AG08396 (cell line): ENCODE measurements at regions not wholly inside any gene's neighbourhood (a gene's known extent, or its start where the extent isn't known, plus 50 kb on each side); places are given as distances from the start of the nearest gene placed in this dataset.
"Not testable (repeated sequence)": the region's sequence is repeated elsewhere in the genome, so short reads cannot be mapped to it uniquely, and the experiment has no call there.

ENCODE experiments used
- DNase-seq: peaks from one replicate; pipeline ENCODE4 v3.0.0; 2012; ENCODE audit warnings: low spot score, mixed read lengths

DNA sequence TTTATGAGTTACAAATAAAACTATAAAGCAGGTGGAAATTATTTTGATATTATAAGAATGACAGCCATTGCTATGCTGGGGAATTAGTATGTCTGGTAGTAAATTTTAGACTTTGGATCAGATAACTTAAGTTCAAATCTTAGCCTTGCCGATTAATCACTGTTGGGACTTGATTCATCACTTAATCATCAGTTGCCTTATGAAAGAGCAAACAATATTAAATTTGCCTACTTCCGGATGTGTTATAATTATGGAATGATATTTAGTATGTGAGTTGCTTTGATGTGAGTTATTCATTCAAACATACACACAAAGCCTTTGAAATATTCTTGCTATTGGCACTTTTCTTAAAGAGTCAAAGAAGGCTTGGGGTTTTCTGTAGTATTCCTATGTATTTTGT, 717.7 kb downstream of the BRINP1 start:
- DNase-seq, result no peak

GRCh38 chr9:118652258-118652657, 717.0 kb downstream of the BRINP1 start:
- no peak for DNase-seq

GRCh38 chr9:118652912-118653311, 716.3 kb downstream of the BRINP1 start:
- no peak for DNase-seq

DNA sequence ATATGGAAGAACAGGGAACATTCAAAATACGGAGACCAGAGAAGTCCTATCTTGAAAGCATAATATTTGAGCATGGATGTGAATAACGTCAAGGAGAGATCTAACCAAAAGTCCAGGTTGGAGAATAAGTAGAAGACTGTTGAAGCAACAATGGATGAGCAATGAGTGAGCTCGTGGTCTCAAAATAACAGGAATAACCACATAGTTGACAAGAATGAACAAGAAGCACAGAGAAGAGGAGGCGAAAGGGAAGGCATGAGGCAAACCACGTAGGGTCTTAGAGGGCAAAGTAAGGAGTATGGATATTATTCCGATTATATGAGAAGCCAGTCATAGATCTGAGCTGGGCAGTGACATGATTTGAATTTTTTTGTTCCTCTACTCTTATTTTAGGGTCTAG, 710.2 kb downstream of the BRINP1 start:
- DNase-seq, result no peak

GRCh38 chr9:118665226-118665919, 703.9 kb downstream of the BRINP1 start:
- no peak for DNase-seq

DNA sequence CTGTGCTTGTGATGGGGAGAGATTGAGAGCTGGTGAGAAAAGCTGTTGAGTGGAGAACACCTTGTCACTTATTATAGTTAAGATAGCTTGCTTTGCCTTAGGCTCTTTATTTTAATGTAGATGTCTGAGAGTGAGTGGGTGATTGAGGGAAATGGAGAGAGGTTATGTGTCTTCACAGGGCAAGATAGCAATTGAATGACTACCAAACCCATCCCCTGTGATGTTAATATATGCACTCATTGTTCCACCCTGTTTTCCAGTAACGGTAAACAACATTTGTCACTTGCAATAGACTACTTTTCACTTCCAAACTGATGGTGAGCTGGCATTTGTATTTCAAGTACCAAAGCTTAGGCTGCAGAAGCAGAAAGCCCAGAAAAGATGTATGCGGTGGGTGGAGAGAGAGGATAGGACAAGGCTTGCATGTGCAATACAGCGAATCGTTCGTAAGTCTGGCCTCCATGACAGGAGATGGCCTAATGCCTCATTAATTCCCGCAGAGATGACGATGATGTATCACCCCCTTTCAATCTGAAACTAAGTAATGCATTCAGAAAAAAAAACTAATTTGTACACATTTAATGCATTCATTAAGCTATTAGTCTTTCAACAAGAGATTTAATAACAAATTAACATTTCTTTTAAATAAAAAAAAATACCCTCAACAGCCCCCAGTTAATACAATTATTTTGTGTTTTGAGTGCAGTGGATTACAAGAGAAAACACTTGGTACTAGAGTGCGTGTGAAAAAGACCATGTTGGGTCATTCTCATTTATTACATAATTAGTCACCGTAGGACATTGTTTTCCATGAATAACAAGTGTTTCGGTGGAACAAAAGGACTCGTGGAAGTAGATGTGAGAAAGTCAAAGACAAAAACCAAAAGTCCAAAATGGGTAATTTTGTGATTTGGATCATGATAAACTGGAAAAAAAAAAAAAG, 699.0 kb downstream of the BRINP1 start:
- no peak for DNase-seq

DNA sequence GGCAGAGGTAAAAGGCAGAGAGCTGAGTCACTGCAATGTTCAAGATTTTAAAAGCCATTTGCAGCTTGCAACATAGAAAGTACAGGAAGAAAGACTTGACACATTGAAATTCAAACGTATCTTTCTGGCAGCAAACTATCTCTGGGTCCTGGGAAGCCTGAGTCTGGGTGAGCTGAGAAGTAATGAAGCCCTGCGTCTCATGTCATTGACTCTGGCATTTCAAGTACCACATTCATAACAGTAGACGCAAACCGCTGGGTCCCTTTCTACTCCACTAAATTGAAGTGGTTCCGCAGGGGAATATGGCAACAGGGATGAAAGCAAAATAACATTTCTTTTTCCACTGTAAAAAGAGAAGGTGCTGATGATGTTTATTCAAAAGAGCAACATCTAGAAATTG, 694.3 kb downstream of the BRINP1 start:
- DNase-seq, result no peak

DNA sequence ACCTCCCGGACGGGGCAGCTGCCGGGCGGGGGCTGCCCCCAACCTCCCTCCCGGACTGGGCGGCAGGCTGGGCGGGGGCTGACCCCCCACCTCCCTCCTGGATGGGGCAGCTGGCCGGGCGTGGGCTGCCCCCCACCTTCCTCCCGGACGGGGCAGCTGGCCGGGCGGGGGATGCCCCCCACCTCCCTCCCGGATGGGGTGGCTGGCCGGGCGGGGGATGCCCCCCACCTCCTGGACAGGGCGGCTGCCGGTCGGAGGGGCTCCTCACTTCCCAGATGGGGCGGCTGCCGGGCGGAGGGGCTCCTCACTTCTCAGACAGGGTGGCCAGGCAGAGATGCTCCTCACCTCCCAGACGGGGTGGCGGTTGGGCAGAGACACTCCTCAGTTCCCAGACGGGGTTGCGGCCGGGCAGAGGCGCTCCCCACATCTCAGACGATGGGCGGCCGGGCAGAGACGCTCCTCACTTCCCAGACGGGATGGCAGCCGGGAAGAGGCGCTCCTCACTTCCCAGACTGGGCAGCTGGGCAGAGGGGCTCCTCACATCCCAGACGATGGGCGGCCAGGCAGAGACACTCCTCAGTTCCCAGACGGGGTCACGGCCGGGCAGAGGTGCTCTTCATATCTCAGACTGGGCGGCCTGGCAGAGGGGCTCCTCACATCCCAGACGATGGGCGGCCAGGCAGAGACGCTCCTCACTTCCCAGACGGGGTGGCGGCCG, 691.1 kb downstream of the BRINP1 start:
- not testable (repeated sequence) for DNase-seq

GRCh38 chr9:118686959-118687358, 682.3 kb downstream of the BRINP1 start:
- no peak for DNase-seq

- no peak for DNase-seq
Measured at GRCh38 chr9:118689280-118689679, 680.0 kb downstream of the BRINP1 start.

DNA sequence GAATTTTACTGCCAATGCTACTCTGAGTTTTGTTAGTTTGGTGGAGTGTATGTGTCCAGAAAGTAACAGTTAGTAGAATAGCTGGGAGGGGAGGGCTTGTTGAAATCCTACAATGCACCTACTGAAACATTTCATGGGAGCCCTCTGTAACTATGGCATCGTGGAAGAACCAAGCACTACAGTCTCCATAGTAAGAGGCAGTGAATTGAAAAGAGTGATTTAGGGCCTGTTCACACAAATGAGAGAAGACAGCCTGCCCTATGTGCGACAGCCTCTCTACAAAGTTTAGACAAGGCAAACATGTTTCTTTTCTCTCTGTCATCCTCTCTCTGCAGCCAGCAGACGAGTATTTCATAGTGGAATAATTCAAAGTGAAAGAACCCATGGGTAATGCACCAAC, 676.6 kb downstream of the BRINP1 start:
- no peak for DNase-seq

GRCh38 chr9:118693645-118694044, 675.6 kb downstream of the BRINP1 start:
- no peak for DNase-seq

GRCh38 chr9:118695249-118695648, 674.0 kb downstream of the BRINP1 start:
- not testable (repeated sequence) for DNase-seq

DNA sequence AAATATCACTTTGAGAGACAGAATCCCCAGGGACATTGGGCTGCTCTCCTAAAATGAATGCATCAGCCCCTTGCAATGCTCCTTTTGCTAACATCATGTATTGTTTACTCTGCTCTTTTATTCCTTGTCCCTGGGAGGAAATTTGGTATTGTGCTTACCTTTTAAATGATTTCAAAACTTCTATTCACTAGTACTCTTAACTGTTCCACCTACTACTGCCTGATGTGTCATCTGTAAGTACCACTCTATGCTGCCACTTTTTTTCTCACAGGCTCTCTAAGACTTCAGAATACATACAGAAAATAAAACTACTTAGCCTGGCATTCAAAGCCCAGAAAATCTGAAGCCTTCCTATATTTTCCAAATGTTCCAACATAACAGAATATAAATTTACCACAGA, 667.2 kb downstream of the BRINP1 start:
- DNase-seq, result no peak

DNA sequence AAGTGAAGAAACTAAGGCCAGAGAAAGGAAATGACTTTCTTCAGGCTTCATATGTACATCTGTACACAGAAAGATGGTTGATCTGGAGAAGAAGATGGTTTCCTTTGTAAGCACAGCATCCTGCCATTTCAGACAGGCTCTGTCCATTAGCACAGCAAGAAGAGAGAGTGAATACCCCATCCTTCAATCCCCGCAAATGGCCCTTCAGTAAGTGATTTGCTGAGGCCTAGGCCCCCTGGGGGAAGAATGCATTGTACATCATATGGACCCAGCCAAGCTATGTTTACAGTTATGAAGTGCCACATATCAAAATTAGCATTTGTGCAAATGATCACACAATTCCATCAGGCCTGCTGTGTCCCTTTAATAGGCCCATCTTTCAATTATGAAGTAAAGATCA, 657.4 kb downstream of the BRINP1 start:
- DNase-seq, result no peak

GRCh38 chr9:118721276-118721675, 648.0 kb downstream of the BRINP1 start:
- DNase-seq, result no peak

DNA sequence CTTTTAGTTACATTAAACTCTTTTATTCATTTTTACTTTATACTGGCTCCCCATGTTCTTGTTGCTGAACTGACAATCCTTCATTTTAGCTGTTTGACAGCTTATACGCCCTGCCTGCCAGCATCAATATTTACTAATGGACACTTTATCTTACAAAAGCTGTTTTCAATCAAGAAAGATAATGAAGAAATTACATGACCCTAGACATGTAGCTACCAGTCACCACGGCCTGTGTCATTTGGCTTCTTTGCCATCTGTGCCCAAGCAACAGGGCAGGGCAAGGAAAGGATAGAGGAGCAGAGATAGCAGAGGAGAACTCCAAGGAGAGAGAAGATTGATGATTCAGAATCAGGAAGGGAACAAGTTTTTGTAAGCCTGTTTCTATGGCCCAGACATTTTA, 647.3 kb downstream of the BRINP1 start:
- DNase-seq, result no peak

DNA sequence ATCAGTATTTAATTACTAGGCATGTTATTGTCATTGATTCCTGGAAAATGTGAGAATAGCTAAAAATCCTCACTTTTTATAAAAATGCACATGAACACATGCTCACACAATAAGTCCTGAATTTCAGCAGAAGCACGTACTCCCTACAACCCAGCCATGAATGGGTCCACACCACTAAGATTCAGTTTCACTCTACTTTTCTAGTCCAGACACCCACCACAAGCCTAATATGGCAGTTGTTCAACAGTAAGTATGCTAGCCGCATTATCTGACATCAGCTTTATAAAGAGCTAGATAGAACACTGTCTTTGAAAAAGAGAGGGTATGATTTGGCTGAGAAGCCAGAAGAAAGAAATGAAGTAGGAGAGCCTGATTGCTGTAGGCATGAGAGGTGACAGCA, 639.3 kb downstream of the BRINP1 start:
- no peak for DNase-seq

DNA sequence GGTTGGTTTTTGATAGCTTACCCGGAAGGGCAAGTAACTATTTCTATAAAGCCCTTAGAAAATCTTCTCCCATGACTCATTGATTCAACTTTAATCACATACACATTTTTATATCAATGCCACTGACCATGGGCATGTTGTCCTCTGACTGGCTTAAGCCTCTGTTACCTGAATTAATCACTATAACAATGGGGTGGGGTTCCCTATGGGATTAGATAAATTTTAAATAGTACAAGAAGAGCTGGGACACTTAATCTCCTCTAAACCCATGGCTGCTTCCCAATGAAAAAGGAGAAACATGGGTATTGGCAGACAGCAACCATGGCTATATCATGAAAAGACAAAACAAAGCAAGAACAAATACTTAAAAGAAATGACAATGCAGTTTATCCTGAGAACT, 636.2 kb downstream of the BRINP1 start:
- no peak for DNase-seq

DNA sequence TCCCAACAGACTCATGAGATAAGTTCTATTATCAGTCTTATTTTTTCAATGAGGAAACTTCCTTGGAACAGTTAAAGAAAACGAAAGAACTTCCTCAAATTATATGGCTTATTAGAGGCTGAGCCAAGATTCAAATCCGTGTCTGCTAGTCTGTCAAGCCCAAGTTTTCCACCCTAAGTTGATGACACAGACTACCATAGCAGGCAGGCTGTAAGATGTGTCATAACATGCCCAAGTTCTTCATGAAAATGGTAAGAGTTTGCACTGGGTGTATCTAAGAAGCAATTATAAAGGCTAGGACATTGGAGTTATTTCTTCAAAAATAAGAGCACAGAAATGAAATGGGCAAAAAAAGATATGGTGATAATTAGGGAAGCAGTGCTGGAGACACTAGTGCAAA, 634.5 kb downstream of the BRINP1 start:
- DNase-seq, result no peak

GRCh38 chr9:118736406-118736805, 632.8 kb downstream of the BRINP1 start:
- no peak for DNase-seq

GRCh38 chr9:118751077-118751847, 618.0 kb downstream of the BRINP1 start:
- no peak for DNase-seq
